ENCODE measurements at regions not wholly inside any gene's neighbourhood (a gene's known extent, or its start where the extent isn't known, plus 50 kb on each side); places are given as distances from the start of the nearest gene placed in this dataset.

DNA sequence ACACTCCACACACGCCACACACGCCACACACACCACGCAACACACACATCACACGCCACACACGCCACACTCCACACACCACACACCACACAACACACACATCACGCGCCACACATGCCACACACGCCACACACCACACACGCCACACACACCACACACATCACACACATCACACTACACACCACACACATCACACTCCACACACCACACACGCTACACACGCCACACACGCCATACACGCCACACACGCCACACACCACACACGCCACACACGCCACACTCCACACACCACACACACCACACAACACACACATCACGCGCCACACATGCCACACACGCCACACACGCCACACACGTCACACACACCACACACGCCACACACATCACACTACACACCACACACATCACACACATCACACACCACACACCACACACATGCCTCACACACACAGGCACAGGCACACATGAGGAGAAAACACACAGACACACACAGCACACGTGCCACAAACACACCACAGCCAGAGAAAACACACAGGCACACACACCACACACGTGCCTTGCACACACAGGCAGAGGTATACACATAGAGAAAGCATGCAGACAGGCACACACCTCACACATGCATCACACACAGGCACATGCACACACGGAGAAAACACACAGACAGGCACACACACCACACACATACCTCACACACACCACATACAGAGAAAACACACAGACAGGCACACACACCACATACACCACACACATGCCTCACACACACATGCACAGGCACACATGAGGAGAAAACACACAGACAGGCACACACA lies 241.5 kb upstream of the MYT1L start:
- no peak for DNase-seq

DNA sequence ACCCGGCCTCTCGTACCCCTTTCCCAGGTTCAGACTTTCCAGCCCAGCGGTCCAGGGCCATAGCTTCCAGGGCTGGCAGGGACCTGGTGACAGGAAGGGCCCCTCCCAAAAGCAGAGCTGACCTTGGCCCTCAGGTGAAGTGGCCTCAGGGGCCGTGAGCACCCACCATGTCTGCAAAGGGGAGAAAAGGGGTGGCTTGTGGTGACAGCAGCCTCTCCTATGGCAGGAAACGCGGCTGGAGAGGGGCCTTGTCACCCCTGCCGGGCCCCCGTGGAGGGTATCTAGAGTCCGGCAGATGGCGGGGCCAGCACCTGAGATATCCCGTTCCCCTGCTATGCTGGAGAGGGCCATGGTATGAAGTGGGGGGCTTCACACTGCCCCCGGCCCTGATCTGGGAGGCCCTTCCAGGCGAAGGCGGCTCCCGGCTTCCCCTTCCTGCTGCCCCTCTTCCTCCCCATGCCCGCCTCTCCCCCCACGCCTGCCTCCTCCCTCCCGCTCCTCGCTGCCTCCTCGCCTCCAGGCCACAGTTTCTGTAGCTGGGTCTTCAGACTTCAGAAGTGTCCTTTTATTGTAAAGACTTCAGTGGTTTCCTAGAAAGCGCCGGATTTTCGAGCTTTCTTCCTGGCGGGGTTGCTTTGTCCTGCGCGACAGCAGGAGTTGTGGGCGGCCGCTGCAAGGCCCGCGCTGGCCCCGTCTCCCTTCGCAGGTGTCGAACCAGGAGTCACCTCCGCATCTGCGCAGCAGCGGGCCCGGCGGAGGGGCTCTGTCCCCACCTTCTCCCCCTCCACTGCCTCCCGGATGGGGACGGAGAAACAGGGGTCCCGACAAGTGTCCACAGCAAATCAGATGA lies 240.5 kb upstream of the MYT1L start:
- DNase-seq = no peak

DNA sequence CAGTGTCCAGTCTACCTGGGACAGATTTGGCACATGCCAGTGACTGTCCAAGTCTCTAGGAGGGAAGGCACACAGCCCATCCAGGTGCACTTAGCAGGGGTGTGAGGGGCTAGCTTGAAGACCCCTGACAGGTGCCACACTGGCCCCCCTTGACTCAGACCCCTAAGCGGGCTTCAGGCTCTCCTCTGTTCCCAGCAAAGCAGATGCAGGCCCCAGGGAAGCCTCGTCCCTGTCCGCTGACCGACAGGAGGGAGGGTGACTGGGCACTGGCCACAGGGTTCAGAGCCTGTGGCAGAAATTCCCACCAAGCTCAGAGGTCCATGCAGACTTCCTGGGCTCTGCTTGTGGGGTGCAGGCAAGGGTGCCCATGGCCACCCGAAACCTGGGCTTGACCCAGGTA lies 239.8 kb upstream of the MYT1L start:
- DNase-seq = no peak

DNA sequence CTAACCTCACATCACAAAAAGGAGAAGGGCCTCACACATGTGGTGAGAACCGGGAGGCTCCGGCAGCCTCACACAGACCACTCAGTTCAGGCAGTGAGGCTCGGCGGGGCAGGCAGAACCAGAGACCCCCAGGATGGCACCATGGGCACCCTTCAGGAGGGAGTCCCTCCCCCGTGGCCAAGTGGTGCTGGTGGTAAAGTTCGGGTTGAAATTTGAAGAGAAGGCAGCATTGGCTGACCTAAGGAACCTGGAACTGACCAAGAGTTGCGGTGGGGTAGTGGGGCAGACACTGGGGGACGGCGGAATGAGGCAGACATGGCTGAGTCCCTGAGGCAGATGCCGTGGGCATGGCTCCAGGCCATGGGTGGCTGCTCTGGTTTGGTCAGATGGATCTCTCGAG lies 239.3 kb upstream of the MYT1L start:
- DNase-seq = no peak

DNA sequence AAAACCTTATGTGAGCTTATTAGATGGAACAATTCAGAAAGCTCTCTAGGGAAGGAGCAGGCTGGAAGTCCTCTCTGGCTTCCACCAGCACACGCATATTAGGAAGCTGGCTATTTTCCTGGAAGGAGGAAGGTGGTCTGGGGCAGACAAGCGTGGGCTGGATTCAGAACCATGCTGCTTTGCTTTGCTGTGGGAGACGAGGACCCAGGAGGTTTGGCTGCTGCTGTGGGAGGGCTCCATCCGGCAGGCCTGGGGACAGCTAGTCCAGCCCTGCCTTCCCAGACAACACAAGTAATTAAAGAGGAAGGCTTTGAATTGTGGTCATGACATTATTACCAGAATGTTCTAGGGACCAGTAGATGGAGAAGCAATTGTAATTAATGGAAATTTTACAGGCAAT lies 238.8 kb upstream of the MYT1L start:
- DNase-seq = no peak

DNA sequence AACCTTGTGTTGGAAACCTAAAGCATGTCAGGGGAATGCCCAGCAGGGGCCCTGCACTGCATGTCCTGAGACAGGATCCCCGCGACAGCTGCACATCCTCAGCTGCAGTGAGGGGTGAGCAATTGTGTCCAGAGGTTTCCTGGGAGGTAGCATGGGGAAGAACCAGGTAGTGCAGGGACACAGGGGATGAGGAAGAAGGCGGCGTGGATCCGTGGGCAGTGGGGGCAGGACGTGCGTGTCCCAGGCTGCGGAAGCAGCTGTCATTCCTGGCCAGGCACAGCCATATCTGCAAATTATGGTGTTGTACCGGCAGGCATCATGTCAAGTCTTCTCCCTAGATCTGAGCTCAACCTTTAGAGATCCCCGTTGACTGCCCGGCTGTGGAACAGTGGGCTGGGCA lies 238.2 kb upstream of the MYT1L start:
- no peak for DNase-seq

DNA sequence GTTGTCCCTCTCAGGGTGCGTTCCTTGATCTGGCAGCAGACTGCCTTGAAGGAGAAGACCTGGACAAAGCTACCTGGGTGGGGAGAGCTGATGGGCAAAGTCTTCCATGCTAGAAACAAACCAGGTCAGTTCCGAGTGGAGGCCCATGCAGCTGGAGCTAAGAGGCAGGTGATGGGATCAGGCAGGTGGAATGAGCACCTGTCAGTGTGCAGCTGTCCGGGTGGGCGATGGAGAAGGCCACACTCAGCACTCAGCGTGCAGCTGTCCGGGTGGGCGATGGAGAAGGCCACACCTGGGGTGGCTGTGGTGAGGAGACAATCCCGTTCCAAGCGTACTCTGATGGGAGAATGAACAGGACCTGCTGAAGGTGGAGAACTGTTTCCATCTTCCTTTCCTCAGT lies 237.3 kb upstream of the MYT1L start:
- no peak for DNase-seq

DNA sequence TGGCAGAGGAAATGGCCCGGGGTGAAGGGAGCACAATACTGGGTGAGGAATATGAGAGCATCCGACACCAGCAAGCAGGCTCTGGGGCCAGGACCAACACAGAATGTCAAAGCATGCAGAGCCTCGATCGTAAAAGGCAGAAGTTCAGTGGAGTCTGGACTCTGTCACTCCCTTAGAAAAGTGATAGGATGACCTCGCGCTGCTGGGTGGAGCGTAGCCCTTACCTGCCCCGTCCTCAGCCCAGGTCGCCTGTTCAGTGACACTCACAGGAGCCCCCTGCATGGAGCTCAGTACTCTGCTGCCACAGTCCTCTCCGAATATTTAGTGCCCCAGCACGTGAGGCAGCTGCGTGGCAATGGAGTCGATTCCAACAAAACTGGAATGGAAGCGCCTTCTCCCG lies 236.7 kb upstream of the MYT1L start:
- no peak for DNase-seq

DNA sequence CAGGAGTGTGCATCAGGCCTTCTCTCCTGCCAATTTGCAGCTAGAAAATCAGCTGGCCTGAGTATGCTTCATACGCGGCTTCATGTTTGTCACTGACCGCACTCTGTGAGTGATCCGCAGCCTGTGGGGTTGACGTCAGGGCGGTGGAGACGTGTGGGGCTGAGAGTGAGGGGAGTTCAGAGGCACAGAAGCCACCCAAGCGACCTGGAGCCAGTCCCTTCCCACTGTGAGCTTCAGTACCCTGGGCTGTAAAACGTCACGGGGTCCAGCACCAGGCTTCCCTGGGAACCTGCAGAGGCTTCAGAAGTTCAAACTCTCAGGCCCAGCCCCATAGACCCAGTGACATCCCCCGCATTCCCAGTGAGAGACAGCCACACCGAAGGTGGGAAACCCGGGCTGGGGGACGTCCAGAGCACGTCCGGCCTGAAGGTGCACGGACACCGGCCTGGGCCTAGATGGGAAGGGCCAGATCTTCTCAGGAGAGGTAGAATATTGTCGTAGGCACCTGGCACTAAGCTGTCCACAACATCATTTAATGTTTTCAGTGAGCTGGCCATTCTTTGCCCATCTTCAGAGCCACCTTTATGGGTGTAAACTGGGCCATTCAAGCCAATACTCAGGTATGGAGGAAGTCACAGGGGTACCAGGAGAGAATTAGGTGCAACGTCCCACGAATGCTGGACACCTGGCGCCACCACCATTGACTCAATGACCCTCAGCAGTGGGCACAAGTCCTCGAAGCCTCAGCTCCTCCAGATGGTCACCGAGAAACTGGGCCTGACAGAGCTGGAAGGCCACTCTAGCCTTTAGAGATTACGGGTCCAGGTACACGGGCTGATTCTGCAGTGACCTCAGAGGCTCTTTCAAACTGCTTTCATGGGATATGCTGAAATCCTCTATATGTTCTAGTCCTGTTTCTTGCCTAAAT lies 235.6 kb upstream of the MYT1L start:
- no peak for DNase-seq

DNA sequence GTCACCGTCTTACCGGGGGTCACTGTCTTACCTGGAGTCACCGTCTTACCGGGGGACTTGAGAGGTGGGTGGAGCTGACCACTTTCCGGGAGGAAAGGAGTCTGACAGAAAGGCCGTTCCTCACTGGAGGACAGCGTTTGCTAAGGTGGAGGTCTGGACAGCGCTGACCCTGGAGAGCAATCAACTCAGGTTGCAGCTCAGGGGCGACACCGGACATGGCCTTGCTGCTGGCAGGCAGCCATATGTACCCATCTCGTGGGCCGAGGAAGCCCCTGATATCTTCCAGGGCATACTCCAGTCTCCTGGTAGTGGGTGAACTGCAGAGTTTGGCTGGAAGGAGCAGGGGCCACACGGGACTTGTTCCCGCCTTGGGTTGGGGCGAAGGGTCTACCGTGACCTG lies 234.6 kb upstream of the MYT1L start:
- no peak for DNase-seq

DNA sequence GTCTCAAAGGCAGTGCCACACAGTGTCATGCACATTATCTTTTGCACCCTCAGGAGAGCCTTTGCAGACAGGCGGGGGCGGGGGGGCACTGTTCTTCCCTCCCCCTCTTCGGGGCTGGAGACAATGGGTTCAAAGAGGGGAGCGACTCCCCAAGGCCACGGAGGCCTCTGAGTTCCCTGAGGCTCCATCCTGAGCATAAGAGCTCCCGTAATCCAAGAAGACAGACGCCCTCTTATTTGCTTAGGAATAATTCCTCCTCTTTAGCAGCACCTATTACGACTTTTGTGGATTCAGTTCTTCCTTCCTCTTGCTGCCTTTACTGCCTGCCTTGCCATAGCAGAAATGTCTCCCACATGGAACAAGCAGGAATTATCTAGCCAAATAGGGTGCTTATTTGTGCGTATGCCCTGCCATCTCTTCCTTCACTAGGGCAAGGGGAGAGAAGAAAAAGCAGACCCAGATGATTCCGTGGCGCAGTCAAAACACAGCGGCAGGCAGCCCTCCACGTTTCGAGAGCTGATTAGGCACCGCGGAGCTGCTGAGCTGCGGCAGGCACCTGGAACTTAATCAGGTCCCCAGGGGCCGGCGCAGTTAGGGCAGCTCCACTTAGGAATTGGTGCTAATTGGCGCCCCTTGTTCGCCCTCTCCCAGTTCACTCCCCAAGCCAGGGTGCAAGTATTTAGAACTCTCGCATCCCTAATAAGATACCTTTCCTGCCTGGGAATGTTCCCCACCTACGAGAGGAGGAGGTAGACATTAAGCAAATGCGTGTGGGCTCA lies 233.4 kb upstream of the MYT1L start:
- DNase-seq = no peak

DNA sequence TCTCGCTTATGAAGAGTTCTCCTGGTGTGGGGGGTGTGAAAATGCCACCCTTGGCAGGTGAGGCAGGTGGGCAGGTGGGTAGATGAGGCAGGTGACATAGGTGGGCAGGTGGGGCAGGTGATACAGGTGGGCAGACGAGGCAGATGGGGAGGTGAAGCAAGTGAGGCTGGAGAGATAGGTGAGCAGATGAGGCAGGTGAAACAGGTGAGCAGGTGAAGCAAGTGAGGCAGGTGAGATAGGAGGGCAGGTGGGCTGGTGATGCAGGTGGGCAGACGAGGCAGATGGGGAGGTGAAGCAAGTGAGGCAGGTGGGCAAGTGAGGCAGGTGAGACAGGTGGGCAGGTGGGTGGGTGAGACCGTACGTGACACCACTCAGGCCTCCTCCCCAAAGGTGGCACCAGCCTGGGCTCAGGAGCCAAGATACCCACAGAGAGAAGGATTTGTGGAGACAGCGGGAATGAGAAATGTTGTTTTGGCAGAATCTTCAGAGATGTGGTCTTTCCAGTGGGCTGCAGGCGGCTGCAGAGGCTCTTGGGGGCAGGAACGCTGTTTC lies 232.3 kb upstream of the MYT1L start:
- no peak for DNase-seq

DNA sequence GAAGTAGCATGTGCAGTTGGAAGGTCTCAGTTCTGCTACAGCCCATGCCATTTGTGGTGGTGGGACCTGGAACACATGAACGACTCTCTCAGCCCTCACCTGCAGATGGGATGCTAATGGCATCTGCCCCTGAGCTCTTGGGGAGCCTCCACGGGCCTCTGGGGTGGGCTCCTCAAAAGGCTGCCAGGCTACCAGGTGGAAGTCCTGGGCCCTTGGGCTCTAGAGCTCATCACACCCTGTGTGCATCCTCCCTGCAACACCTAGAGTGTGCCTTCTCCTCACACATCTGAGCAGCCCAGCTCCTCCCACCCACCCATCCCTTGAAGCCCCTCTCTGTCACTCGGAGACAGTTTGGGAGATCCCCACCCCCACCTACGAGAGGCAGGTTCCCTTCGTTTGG lies 231.8 kb upstream of the MYT1L start:
- no peak for DNase-seq

DNA sequence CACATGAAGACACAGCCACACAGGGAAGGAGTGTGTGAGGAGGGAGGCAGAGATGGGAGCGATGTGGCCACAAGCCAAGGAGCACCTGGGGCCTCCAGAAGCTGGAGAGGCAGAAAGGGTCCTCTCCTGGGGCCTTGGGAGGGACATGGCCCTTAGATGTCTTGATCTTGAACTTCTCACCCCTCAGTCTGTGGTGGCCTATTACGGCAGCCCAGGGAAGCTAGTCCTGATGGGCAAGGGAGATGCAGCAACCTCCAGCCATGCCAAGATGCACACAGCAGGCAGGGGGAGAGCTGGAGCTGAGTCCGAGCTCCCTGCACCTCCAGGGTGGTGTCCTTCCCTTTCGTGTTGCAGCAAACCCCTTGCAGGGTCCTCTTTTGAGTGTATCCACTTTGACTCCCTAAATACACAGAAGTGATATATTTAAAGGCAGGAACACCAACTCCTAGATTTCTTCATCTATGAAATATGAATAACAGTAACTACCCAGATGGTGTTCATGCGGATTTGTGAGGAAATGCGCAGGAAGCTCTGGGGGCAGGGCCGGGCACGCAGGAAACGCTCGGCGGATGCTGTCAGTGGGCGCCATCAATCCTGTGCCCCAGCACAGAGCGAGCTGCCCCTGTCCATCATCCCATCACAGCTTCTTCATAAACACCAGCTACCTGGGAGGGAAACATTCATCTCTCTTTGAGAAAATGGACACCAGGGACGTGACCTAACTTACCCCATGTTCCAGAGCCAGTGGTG lies 230.4 kb upstream of the MYT1L start:
- DNase-seq = no peak

DNA sequence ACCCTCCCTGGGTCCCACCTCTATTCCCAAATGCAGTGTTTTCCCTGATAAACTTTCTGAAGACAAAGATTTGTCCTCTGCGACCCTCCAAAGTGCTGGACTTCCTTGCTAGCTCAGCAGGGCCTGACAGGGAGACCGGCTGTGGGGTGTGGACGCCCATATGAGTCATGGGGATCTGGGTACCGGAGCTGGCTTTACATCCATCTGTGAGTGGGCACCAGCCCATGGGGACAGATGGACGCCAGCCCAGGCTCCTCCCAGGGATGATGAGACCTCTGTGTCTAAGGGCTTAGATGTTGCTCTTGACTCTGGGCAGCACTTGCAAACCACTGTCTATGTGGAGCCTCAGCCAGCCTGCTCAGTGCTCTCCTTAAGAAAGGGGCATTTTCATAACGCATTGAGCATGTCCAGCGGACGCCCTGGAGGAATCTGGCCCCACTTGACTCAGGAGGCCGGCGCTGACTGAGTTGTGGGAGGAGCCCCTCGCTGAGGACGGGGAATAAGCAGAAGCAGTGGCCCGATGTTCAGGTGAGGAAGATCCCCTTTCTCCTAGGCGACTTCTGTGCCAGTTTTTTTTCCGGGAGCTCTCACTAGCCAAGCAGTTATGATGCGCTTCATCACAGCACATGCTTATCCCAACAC lies 229.4 kb upstream of the MYT1L start:
- no peak for DNase-seq

DNA sequence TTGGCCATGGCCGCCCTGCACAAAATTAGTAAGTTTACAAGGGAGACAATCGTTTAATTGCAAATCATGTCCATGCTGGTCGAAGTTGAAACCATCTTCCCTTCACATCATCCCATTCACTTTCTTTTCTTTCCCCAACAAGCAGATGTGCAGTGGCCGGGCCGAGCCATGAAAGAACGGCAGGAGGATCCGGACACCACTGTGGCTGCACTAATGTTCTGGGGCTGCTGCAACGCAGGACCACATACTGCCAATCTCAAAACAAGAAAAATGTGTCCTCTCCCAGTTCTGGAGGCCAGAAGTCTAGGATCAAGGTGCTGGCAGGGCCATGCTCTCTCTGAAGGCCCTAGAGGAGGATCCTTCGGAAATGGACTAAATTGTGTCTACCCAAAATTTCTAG lies 227.4 kb upstream of the MYT1L start:
- no peak for DNase-seq

DNA sequence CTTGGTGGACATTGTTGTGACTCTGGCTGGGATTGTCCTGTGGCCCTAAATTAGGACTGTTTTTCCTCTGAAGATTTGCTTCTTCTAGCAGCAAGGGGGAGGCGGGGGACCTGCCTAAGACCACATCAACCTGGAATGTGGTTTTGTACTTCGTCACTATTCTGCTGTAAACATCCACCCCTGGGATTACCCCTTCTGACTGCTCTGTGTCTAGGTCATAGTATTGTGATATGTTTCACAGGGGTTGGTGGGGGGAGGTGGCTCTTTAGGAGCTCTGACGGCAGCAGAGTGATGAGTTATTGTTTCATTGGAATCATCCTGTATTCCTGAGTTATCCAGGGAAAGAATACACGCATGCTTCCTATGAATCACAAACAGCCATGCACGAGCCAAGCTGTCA lies 226.4 kb upstream of the MYT1L start:
- DNase-seq = no peak

DNA sequence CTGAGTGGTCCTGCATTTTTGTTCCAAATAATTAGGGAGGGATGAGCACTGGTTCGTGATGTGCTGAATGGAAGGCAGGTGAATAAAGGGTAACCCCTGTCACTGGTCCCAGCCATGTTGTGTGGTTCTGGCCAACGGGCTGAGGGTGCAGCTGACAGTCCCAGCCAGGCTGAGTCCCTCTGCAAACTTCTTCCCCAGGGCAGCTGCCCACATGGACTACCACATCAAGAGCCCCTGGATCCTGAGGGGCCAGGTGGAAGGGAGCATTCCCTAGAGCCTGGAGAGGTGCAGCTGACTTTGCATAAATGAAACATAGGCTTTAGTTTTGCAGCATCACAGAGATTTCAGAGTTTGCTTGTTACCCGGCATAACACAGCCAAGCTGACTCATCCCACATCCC lies 219.8 kb upstream of the MYT1L start:
- no peak for DNase-seq

DNA sequence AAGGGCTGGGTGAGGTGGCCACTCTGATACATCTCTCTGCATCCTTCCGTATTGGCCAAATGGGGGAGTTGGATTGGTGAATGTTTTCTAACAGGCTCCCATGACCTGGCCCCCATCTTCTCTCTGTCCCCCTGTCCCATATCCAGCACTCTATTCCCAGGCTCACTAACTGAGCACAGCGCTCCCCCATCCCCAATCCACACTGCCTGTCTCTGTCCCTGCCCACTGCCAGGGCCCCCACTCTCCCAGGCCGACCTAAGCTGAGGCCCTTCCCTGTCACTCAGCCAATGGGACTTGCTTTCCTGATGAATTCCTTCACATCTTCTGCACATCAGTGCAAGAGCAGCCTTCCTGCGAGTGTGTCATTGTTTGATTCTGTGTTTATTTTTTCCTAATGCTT lies 216.8 kb upstream of the MYT1L start:
- no peak for DNase-seq

DNA sequence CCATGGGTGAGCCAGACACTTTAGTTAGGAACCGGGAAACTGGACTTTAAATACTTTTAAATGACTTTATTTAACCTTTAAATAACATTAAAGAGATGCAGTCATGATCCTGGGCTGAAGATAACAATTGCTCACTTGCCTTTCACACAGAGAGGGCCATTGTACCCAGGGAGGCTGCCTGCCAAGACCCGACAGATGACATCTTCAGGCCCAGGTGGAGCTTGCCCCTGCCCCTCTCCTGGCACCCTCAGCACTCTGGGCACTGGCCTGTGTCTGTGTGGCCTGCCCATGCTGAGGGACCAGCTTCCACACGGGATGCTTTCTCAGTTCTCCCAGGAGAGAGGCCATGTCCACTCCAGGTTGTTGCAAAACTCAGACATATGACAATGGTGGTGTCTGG lies 216.4 kb upstream of the MYT1L start:
- no peak for DNase-seq

DNA sequence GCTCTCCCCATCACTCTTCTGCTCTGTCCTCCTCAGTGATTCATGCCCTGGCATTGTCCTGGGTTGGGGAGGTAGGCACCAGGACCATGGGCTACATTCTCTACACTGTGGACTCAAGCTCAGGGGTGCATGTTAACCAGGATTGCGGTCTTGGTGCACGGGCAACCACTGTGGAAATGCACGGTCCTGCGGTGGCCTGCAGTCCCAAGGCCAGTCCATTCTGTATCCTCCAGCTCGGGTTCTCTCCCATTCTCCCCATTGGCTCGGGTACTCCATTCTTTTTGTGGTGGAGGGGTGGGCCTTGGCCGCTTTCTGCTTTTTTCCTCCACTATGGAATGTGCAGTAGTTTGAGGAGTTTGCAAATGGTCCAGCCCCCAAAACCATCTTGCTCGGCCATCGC lies 215.0 kb upstream of the MYT1L start:
- DNase-seq = no peak

All from bone marrow (tissue), 2 donors.